ENCODE measurements at regions not wholly inside any gene's neighbourhood (a gene's known extent, or its start where the extent isn't known, plus 50 kb on each side); places are given as distances from the start of the nearest gene placed in this dataset.

GRCh38 chr15:39209548-39210211 is 371.2 kb upstream of the THBS1 start:
- H4K20me1 ChIP-seq (ENCODE audit: insufficient read depth), result no peaks in the 10 kb centered on the region
- no peaks in the 10 kb centered on the region for H3K79me2 ChIP-seq (replicated peaks; ENCODE audit: insufficient read depth, low read length)
- no peaks in the 10 kb centered on the region for H3K9me2 ChIP-seq (ENCODE audit: insufficient read depth, low read length)
- no peaks in the 10 kb centered on the region for H3K27me3 ChIP-seq (ENCODE audit: insufficient read depth, low read depth, low read length)
- TF ChIP-seq RAD21 (conservative IDR thresholded peaks at IDR 0.05), result no peak
- TF ChIP-seq EP300 (conservative IDR thresholded peaks at IDR 0.05; ENCODE audit: poor library complexity, severe bottlenecking), result no peak
- TF ChIP-seq MXI1 (conservative IDR thresholded peaks at IDR 0.05; ENCODE audit: poor library complexity, severe bottlenecking), result no peak
- TF ChIP-seq POLR2AphosphoS5 (IDR thresholded peaks at IDR 0.05), result no peak
- no peak for TF ChIP-seq REST (IDR thresholded peaks at IDR 0.05; ENCODE audit: borderline replicate concordance)
- TF ChIP-seq SMC3 (conservative IDR thresholded peaks at IDR 0.05; ENCODE audit: poor library complexity), result no peak
- TF ChIP-seq EZH2 (IDR thresholded peaks at IDR 0.05; ENCODE audit: borderline replicate concordance, insufficient read depth, low read length, poor library complexity, severe bottlenecking), result no peak
- no peak for TF ChIP-seq CTCF (IDR thresholded peaks at IDR 0.05; ENCODE audit: poor library complexity, severe bottlenecking)
- TF ChIP-seq TAF1 (IDR thresholded peaks at IDR 0.05; ENCODE audit: low read depth), result no peak
- H3K36me3 ChIP-seq (ENCODE audit: insufficient read depth, low read length), result no peaks in the 10 kb centered on the region
- no peak overlapping the region for H3K4me2 ChIP-seq (ENCODE audit: low read length)
- H2AFZ ChIP-seq (ENCODE audit: low read depth, low read length), result no peak overlapping the region
- no peak overlapping the region for H3K9ac ChIP-seq (ENCODE audit: low read length)
- H3K4me3 ChIP-seq (ENCODE audit: low read length), result no peak overlapping the region
- H3K27ac ChIP-seq (ENCODE audit: low read length), result no peak overlapping the region
- no peaks in the 10 kb centered on the region for H3K9me3 ChIP-seq (ENCODE audit: low read length)
- no peaks in the 10 kb centered on the region for H3F3A ChIP-seq (ENCODE audit: insufficient read depth, low read length, poor library complexity, severe bottlenecking)

DNA sequence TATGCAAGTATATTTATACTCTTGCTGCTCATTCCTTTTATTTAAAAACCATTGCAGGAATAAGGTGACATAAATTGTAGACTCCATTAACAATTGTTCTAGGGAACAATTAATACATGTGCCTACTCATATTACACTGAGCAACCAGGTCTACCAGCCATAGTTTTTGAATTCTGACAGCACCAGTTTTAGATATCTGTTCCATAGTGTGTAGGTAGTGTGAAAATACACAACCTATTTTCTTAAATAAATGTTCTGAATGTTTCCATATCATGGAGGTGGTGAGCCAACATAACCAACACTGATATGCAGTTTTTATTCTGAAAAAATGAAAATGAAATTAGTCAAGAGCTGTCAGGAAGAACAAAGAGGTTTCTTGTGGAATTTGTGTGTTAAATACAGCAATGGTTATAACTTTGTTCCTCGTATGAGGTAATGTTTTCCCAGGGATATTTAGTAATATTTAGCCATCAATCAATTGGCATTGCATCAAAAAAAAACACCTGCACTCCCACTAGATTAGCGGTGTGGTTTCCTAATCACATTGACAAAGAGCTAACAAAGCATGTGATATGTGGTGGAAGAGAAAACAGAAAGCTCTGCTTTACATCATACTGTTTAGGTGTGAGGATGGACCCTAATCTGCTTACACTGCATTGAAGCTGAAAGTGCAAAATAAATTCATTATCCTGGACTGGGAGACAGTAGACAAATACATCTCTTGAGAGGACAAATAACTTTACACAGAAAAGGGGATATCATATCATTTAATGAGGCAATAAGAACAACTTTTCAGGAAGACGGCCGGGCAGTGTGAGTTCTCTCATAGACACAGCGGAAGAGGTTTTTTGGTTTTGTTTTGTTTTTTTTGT is 369.5 kb upstream of the THBS1 start:
- Histone ChIP-seq H3K27ac (ENCODE audit: low read length) (no peak overlapping the region), H3K9me3 (ENCODE audit: low read length) (no peaks in the 10 kb centered on the region), H3K4me2 (ENCODE audit: low read length) (no peak overlapping the region), H2AFZ (ENCODE audit: low read depth, low read length) (no peak overlapping the region), H3K9me2 (ENCODE audit: insufficient read depth, low read length) (no peaks in the 10 kb centered on the region), H3F3A (ENCODE audit: insufficient read depth, low read length, poor library complexity, severe bottlenecking) (no peaks in the 10 kb centered on the region), H3K27me3 (ENCODE audit: insufficient read depth, low read depth, low read length) (no peaks in the 10 kb centered on the region), H3K4me3 (ENCODE audit: low read length) (no peak overlapping the region), H3K36me3 (ENCODE audit: insufficient read depth, low read length) (no peaks in the 10 kb centered on the region), H4K20me1 (ENCODE audit: insufficient read depth) (no peaks in the 10 kb centered on the region), H3K9ac (ENCODE audit: low read length) (no peak overlapping the region), H3K79me2 (replicated peaks; ENCODE audit: insufficient read depth, low read length) (no peaks in the 10 kb centered on the region)
- TF ChIP-seq TAF1 (IDR thresholded peaks at IDR 0.05; ENCODE audit: low read depth), result no peak
- TF ChIP-seq RAD21 (conservative IDR thresholded peaks at IDR 0.05), result no peak
- TF ChIP-seq SMC3 (conservative IDR thresholded peaks at IDR 0.05; ENCODE audit: poor library complexity), result no peak
- TF ChIP-seq MXI1 (conservative IDR thresholded peaks at IDR 0.05; ENCODE audit: poor library complexity, severe bottlenecking), result no peak
- TF ChIP-seq EP300 (conservative IDR thresholded peaks at IDR 0.05; ENCODE audit: poor library complexity, severe bottlenecking), result no peak
- TF ChIP-seq POLR2AphosphoS5 (IDR thresholded peaks at IDR 0.05), result no peak
- TF ChIP-seq CTCF (IDR thresholded peaks at IDR 0.05; ENCODE audit: poor library complexity, severe bottlenecking), result no peak
- no peak for TF ChIP-seq EZH2 (IDR thresholded peaks at IDR 0.05; ENCODE audit: borderline replicate concordance, insufficient read depth, low read length, poor library complexity, severe bottlenecking)
- no peak for TF ChIP-seq REST (IDR thresholded peaks at IDR 0.05; ENCODE audit: borderline replicate concordance)
